Urinary bladder (tissue), 3 donors: ENCODE measurements at regions not wholly inside any gene's neighbourhood (a gene's known extent, or its start where the extent isn't known, plus 50 kb on each side); places are given as distances from the start of the nearest gene placed in this dataset.

Experiments
- DNase-seq: peaks from one replicate; pipeline ENCODE4 v3.0.0-alpha.2; 2015; ENCODE audit errors: extremely low spot score
- H3K27ac ChIP-seq: one replicate; pipeline ENCODE4 v1.5.1; 2013; ENCODE audit warnings: low read depth, mild to moderate bottlenecking, moderate library complexity
- H3K36me3 ChIP-seq: one replicate; pipeline ENCODE4 v1.6.1; 2013; ENCODE audit warnings: mild to moderate bottlenecking, moderate library complexity; ENCODE audit not compliant: insufficient read depth
- H3K4me1 ChIP-seq: one replicate; pipeline ENCODE4 v1.6.1; 2013; ENCODE audit warnings: mild to moderate bottlenecking, moderate library complexity; ENCODE audit not compliant: insufficient read depth
- H3K4me3 ChIP-seq: one replicate; pipeline ENCODE4 v1.5.1; 2013; ENCODE audit warnings: low read depth, low read length
- WGBS: extraction: QIAGEN DNeasy Blood & Tissue Kit; methylation state at CpG from one replicate; pipeline ENCODE4 v1.1.7; 2013; 5-methylcytosine and 5-hydroxymethylcytosine counted together
- donor health status: healthy with polysubstance abuse.
- donor health status: healthy.

GRCh38 chr14:101411151-101411550 lies 150.1 kb upstream of the DIO3 start:
- no peak for DNase-seq
- no peaks in the 10 kb centered on the region for H3K36me3 ChIP-seq
- no peaks in the 10 kb centered on the region for H3K4me1 ChIP-seq
- H3K4me3 ChIP-seq = no peak overlapping the region
- no peak overlapping the region for H3K27ac ChIP-seq
- 96% methylated on average over 9 of the region's 9 CpGs for WGBS

GRCh38 chr14:101411779-101412178 lies 149.5 kb upstream of the DIO3 start:
- no peaks in the 10 kb centered on the region for H3K36me3 ChIP-seq
- no peak overlapping the region for H3K4me3 ChIP-seq
- H3K27ac ChIP-seq = no peak overlapping the region
- 83% methylated on average over 10 of the region's 10 CpGs for WGBS
- H3K4me1 ChIP-seq = no peaks in the 10 kb centered on the region
- no peak for DNase-seq

- Histone ChIP-seq H3K4me1 (no peaks in the 10 kb centered on the region), H3K4me3 (no peak overlapping the region), H3K27ac (no peak overlapping the region), H3K36me3 (no peaks in the 10 kb centered on the region)
- DNase-seq = no peak
- whole genome bisulfite sequencing = 80% methylated on average over 5 of the region's 5 CpGs
Measured at GRCh38 chr14:101412739-101413138, 148.6 kb upstream of the DIO3 start.

- no peak for DNase-seq
- no peak overlapping the region for H3K27ac ChIP-seq
- no peaks in the 10 kb centered on the region for H3K36me3 ChIP-seq
- H3K4me3 ChIP-seq = no peak overlapping the region
- 30% methylated on average over 1 of the region's 1 CpG for WGBS
- H3K4me1 ChIP-seq = no peaks in the 10 kb centered on the region
Measured at GRCh38 chr14:101417434-101417833, 143.9 kb upstream of the DIO3 start.

- Histone ChIP-seq H3K36me3 (no peaks in the 10 kb centered on the region), H3K27ac (no peak overlapping the region), H3K4me1 (no peaks in the 10 kb centered on the region), H3K4me3 (no peak overlapping the region)
- 42% methylated on average over 1 of the region's 1 CpG for WGBS
- DNase-seq = no peak
Measured at GRCh38 chr14:101418601-101419000, 142.7 kb upstream of the DIO3 start.

- no peak for DNase-seq
- 73% methylated on average over 3 of the region's 3 CpGs for WGBS
- Histone ChIP-seq H3K4me3 (no peak overlapping the region), H3K36me3 (no peaks in the 10 kb centered on the region), H3K4me1 (no peaks in the 10 kb centered on the region), H3K27ac (no peak overlapping the region)
Measured at GRCh38 chr14:101426466-101426865, 134.8 kb upstream of the DIO3 start.

- no peaks in the 10 kb centered on the region for H3K36me3 ChIP-seq
- H3K4me1 ChIP-seq = no peaks in the 10 kb centered on the region
- H3K27ac ChIP-seq = no peak overlapping the region
- no peak for DNase-seq
- H3K4me3 ChIP-seq = no peak overlapping the region
- 96% methylated on average over 1 of the region's 1 CpG for WGBS
Measured at GRCh38 chr14:101428409-101428808, 132.9 kb upstream of the DIO3 start.

GRCh38 chr14:101435546-101435945 lies 125.7 kb upstream of the DIO3 start:
- no peak for DNase-seq
- Histone ChIP-seq H3K4me1 (no peaks in the 10 kb centered on the region), H3K4me3 (no peak overlapping the region), H3K27ac (no peak overlapping the region), H3K36me3 (no peaks in the 10 kb centered on the region)
- WGBS = 95% methylated on average over 8 of the region's 8 CpGs

GRCh38 chr14:101439023-101439422 lies 122.3 kb upstream of the DIO3 start:
- H3K4me3 ChIP-seq = no peak overlapping the region
- no peaks in the 10 kb centered on the region for H3K4me1 ChIP-seq
- no peaks in the 10 kb centered on the region for H3K36me3 ChIP-seq
- no peak for DNase-seq
- WGBS = 68% methylated on average over 3 of the region's 3 CpGs
- no peak overlapping the region for H3K27ac ChIP-seq

- no peaks in the 10 kb centered on the region for H3K36me3 ChIP-seq
- H3K4me1 ChIP-seq = peaks cover 2% of the 10 kb centered on the region
- WGBS = 74% methylated on average over 6 of the region's 6 CpGs
- no peak overlapping the region for H3K4me3 ChIP-seq
- no peak overlapping the region for H3K27ac ChIP-seq
- no peak for DNase-seq
Measured at GRCh38 chr14:101440496-101440895, 120.8 kb upstream of the DIO3 start.

- Histone ChIP-seq H3K36me3 (no peaks in the 10 kb centered on the region), H3K27ac (no peak overlapping the region), H3K4me3 (no peak overlapping the region), H3K4me1 (peaks cover 2% of the 10 kb centered on the region)
- DNase-seq = no peak
- 94% methylated on average over 16 of the region's 16 CpGs for WGBS
Measured at GRCh38 chr14:101441710-101442109, 119.6 kb upstream of the DIO3 start.

- Histone ChIP-seq H3K27ac (no peak overlapping the region), H3K4me1 (peaks cover 2% of the 10 kb centered on the region), H3K4me3 (no peak overlapping the region), H3K36me3 (no peaks in the 10 kb centered on the region)
- DNase-seq = no peak
- 89% methylated on average over 21 of the region's 21 CpGs for WGBS
Measured at GRCh38 chr14:101442451-101442850, 118.8 kb upstream of the DIO3 start.

GRCh38 chr14:101444116-101444515 lies 117.2 kb upstream of the DIO3 start:
- Histone ChIP-seq H3K4me1 (peaks cover 2% of the 10 kb centered on the region), H3K4me3 (no peak overlapping the region), H3K27ac (no peak overlapping the region), H3K36me3 (no peaks in the 10 kb centered on the region)
- no peak for DNase-seq
- 89% methylated on average over 7 of the region's 7 CpGs for WGBS

GRCh38 chr14:101445278-101445677 lies 116.0 kb upstream of the DIO3 start:
- H3K27ac ChIP-seq = no peak overlapping the region
- H3K36me3 ChIP-seq = no peaks in the 10 kb centered on the region
- no peak for DNase-seq
- H3K4me1 ChIP-seq = peaks cover 2% of the 10 kb centered on the region
- H3K4me3 ChIP-seq = no peak overlapping the region
- 93% methylated on average over 4 of the region's 4 CpGs for WGBS

GRCh38 chr14:101446387-101446969 lies 114.8 kb upstream of the DIO3 start:
- no peak overlapping the region for H3K4me3 ChIP-seq
- no peaks in the 10 kb centered on the region for H3K36me3 ChIP-seq
- H3K27ac ChIP-seq = no peak overlapping the region
- peaks cover 2% of the 10 kb centered on the region for H3K4me1 ChIP-seq
- DNase-seq = no peak
- 81% methylated on average over 10 of the region's 10 CpGs for WGBS
